Right cardiac atrium (tissue), 5 donors: ENCODE measurements at regions not wholly inside any gene's neighbourhood (a gene's known extent, or its start where the extent isn't known, plus 50 kb on each side); places are given as distances from the start of the nearest gene placed in this dataset.
"Not testable (repeated sequence)": the region's sequence is repeated elsewhere in the genome, so short reads cannot be mapped to it uniquely, and the experiment has no call there.

Experiments used
- ATAC-seq, 2 donors: fragments of 200-7000 bp; cut with Tn5 transposase; one replicate each; pipeline versions ENCODE4 v1.8.0 to v1.9.1; 2020; ENCODE audit warnings: moderate library complexity in 2 of 2, mild to moderate bottlenecking in 1 of 2
- DNase-seq, 3 donors: peaks; one replicate each; pipeline ENCODE4 v3.0.0-alpha.2; 2020
- H3K27ac ChIP-seq: one replicate; pipeline ENCODE4 v1.5.1; 2013; ENCODE audit warnings: mild to moderate bottlenecking, low read length, control low read depth, moderate library complexity
- H3K27me3 ChIP-seq: one replicate; pipeline ENCODE4 v1.6.1; 2013; ENCODE audit not compliant: control insufficient read depth, insufficient read depth
- H3K4me1 ChIP-seq: one replicate; pipeline ENCODE4 v1.6.1; 2013; ENCODE audit warnings: low read length; ENCODE audit not compliant: control insufficient read depth, insufficient read depth
- H3K4me3 ChIP-seq: one replicate; pipeline ENCODE4 v1.5.1; 2013; ENCODE audit warnings: low read length, control low read depth
- H3K9me3 ChIP-seq: one replicate; pipeline ENCODE4 v1.6.1; 2013; ENCODE audit warnings: low read length; ENCODE audit not compliant: control insufficient read depth
- WGBS: extraction: QIAGEN DNeasy Blood & Tissue Kit; methylation state at CpG from one replicate; pipeline ENCODE4 v1.1.7; 2013; 5-methylcytosine and 5-hydroxymethylcytosine counted together
- intact Hi-C, 4 donors: fragments of 100-400 bp; cut with DNase I; formaldehyde crosslinking; loops; one replicate each; pipeline versions ENCODE4 v1.11.0 to v1.14.0; 2022 to 2023
- donor health status: healthy with polysubstance abuse.
- donor health status: DM: no; HTN: yes; CAD: no.
- donor health status: DM: no; HTN: no; CAD: no.
- donor health status: DM: no; HTN: yes; CAD: no; lungs with severe emphysema.
- donor health status: DM: yes; HTN: yes; CAD: no.

- ATAC-seq = no peak
- intact Hi-C loops = no loop called here
These were observed 52.0 kb upstream of the FYN start for GRCh38 chr6:111925296-111925695.

GRCh38 chr6:111926731-111927302 is 53.6 kb upstream of the FYN start:
- no peak for DNase-seq
- Histone ChIP-seq H3K9me3 (no peaks in the 10 kb centered on the region), H3K27ac (no peak overlapping the region), H3K4me3 (no peak overlapping the region), H3K4me1 (no peaks in the 10 kb centered on the region), H3K27me3 (no peaks in the 10 kb centered on the region)
- intact Hi-C loops = no loop called here
- 78% methylated on average over 7 of the region's 7 CpGs for WGBS
- no peak for ATAC-seq

More at GRCh38 chr6:111925296-111925695, 52.0 kb upstream of the FYN start:
- no peak overlapping the region for H3K4me3 ChIP-seq
- no peaks in the 10 kb centered on the region for H3K27me3 ChIP-seq
- H3K27ac ChIP-seq = no peak overlapping the region
- no peak for DNase-seq
- no peaks in the 10 kb centered on the region for H3K9me3 ChIP-seq
- no peaks in the 10 kb centered on the region for H3K4me1 ChIP-seq

GRCh38 chr6:111927321-111927720 is 54.1 kb upstream of the FYN start:
- no peaks in the 10 kb centered on the region for H3K9me3 ChIP-seq
- no peaks in the 10 kb centered on the region for H3K27me3 ChIP-seq
- no peak overlapping the region for H3K27ac ChIP-seq
- ATAC-seq = no peak
- no peak for DNase-seq
- no peak overlapping the region for H3K4me3 ChIP-seq
- WGBS = 84% methylated on average over 7 of the region's 7 CpGs
- no peaks in the 10 kb centered on the region for H3K4me1 ChIP-seq
- intact Hi-C loops = no loop called here

- Histone ChIP-seq H3K4me3 (no peak overlapping the region), H3K9me3 (no peaks in the 10 kb centered on the region), H3K27ac (no peak overlapping the region), H3K4me1 (no peaks in the 10 kb centered on the region), H3K27me3 (no peaks in the 10 kb centered on the region)
- DNase-seq = no peak
- whole genome bisulfite sequencing = 95% methylated on average over 1 of the region's 1 CpG
- no peak for ATAC-seq
- intact Hi-C loops = no loop called here
These were observed 54.9 kb upstream of the FYN start for GRCh38 chr6:111928139-111928538.

GRCh38 chr6:111934611-111935010 is 61.4 kb upstream of the FYN start:
- H3K9me3 ChIP-seq, H3K27ac ChIP-seq, H3K4me1 ChIP-seq, H3K4me3 ChIP-seq, H3K27me3 ChIP-seq, ATAC-seq, DNase-seq, intact Hi-C loops: not testable (repeated sequence)
- 88% methylated on average over 5 of the region's 5 CpGs for WGBS

- intact Hi-C loops = no loop called here
- ATAC-seq (no peak), DNase-seq (no peak)
- H3K27ac ChIP-seq = no peak overlapping the region
- no peak overlapping the region for H3K4me3 ChIP-seq
- H3K9me3 ChIP-seq = no peaks in the 10 kb centered on the region
- no peaks in the 10 kb centered on the region for H3K4me1 ChIP-seq
- H3K27me3 ChIP-seq = no peaks in the 10 kb centered on the region
These were observed 63.5 kb upstream of the FYN start for GRCh38 chr6:111936718-111937117.

GRCh38 chr6:111938710-111939109 is 65.5 kb upstream of the FYN start:
- intact Hi-C loops = no loop called here
- ATAC-seq (no peak), DNase-seq (no peak)
- Histone ChIP-seq H3K4me3 (no peak overlapping the region), H3K4me1 (no peaks in the 10 kb centered on the region), H3K27me3 (no peaks in the 10 kb centered on the region), H3K27ac (no peak overlapping the region), H3K9me3 (no peaks in the 10 kb centered on the region)
- WGBS = 74% methylated on average over 4 of the region's 4 CpGs

- Histone ChIP-seq H3K4me1 (no peaks in the 10 kb centered on the region), H3K9me3 (no peaks in the 10 kb centered on the region), H3K27ac (no peak overlapping the region), H3K4me3 (no peak overlapping the region), H3K27me3 (no peaks in the 10 kb centered on the region)
- DNase-seq = no peak
- intact Hi-C loops = no loop called here
- ATAC-seq = no peak
- WGBS = 50% methylated on average over 2 of the region's 2 CpGs
These were observed 66.7 kb upstream of the FYN start for GRCh38 chr6:111939902-111940301.

- no peak for ATAC-seq
- no peak for DNase-seq
- Histone ChIP-seq H3K4me1 (no peaks in the 10 kb centered on the region), H3K27me3 (no peaks in the 10 kb centered on the region), H3K9me3 (no peaks in the 10 kb centered on the region), H3K4me3 (no peak overlapping the region), H3K27ac (no peak overlapping the region)
- intact Hi-C loops = no loop called here
These were observed 67.5 kb upstream of the FYN start for GRCh38 chr6:111940801-111941200.

- ATAC-seq (no peak), DNase-seq (no peak)
- Histone ChIP-seq H3K9me3 (no peaks in the 10 kb centered on the region), H3K27ac (no peak overlapping the region), H3K27me3 (no peaks in the 10 kb centered on the region), H3K4me1 (no peaks in the 10 kb centered on the region), H3K4me3 (no peak overlapping the region)
- WGBS = 93% methylated on average over 2 of the region's 2 CpGs
- intact Hi-C loops = no loop called here
These were observed 68.6 kb upstream of the FYN start for GRCh38 chr6:111941686-111942330.

- Histone ChIP-seq H3K4me1 (no peaks in the 10 kb centered on the region), H3K27ac (no peak overlapping the region), H3K9me3 (no peaks in the 10 kb centered on the region), H3K4me3 (no peak overlapping the region), H3K27me3 (no peaks in the 10 kb centered on the region)
- ATAC-seq (no peak), DNase-seq (no peak)
- 88% methylated on average over 2 of the region's 2 CpGs for WGBS
- intact Hi-C loops = no loop called here
These were observed 69.3 kb upstream of the FYN start for GRCh38 chr6:111942561-111942960.

GRCh38 chr6:111943266-111943665 is 70.0 kb upstream of the FYN start:
- H3K27me3 ChIP-seq = no peaks in the 10 kb centered on the region
- H3K4me3 ChIP-seq = no peak overlapping the region
- no peaks in the 10 kb centered on the region for H3K4me1 ChIP-seq
- H3K27ac ChIP-seq = no peak overlapping the region
- 88% methylated on average over 3 of the region's 3 CpGs for WGBS
- intact Hi-C loops = no loop called here
- ATAC-seq (no peak), DNase-seq (no peak)
- no peaks in the 10 kb centered on the region for H3K9me3 ChIP-seq
